ENCODE measurements at regions not wholly inside any gene's neighbourhood (a gene's known extent, or its start where the extent isn't known, plus 50 kb on each side); places are given as distances from the start of the nearest gene placed in this dataset.

DNA sequence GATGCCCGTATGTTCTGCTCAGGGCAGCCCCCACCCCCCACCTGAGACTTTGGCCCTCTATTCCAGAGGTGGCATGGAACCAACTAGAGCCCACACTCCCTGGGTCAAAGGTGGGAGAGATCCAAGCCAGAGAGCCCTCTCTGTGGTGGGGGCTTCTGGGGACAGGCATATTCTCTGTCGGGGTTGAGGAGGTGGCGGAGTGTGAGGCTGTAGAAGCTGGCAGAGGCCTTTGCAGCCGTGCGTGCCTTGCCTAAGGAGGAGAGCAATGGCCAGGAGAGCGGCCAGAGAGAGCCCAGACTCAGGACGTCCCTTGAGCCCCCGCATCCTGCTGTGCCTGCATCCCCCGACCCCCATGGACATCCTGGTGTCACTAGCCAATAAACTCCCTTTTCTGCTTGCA, 79.2 kb upstream of the HPCAL1 start:
- TF ChIP-seq, protein P1, sequence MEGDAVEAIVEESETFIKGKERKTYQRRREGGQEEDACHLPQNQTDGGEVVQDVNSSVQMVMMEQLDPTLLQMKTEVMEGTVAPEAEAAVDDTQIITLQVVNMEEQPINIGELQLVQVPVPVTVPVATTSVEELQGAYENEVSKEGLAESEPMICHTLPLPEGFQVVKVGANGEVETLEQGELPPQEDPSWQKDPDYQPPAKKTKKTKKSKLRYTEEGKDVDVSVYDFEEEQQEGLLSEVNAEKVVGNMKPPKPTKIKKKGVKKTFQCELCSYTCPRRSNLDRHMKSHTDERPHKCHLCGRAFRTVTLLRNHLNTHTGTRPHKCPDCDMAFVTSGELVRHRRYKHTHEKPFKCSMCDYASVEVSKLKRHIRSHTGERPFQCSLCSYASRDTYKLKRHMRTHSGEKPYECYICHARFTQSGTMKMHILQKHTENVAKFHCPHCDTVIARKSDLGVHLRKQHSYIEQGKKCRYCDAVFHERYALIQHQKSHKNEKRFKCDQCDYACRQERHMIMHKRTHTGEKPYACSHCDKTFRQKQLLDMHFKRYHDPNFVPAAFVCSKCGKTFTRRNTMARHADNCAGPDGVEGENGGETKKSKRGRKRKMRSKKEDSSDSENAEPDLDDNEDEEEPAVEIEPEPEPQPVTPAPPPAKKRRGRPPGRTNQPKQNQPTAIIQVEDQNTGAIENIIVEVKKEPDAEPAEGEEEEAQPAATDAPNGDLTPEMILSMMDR (IDR thresholded peaks at IDR 0.05), result no peak
- no peak for TF ChIP-seq POLR2A (IDR thresholded peaks at IDR 0.05)

Measured in adrenal gland (tissue), 5 donors.